ENCODE measurements at regions not wholly inside any gene's neighbourhood (a gene's known extent, or its start where the extent isn't known, plus 50 kb on each side); places are given as distances from the start of the nearest gene placed in this dataset.

DNA sequence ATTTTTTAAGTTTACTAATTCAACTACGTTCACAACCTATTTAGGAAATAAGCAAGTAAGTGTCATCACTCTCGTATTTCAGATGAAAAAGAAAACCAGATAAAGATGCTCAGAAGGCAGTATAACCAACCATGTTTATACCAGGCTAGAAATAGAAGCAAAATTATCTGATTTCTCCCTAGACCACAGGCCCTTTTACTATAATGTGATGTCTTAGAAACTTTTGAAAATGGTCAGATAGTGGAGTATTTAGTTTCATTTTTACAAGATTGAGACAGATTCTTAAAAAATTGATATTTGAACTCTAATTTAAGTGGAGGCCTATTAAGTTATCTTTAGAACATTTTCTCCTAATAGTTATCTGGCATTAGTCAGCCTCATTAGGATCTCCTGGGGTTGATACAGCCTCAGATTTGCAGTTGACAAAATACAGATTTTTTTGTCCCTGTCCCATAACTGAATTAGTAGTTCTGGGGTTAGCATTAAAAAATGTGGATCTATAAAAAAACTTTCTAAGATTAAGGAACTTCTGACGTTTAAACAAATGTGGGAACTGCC lies 818.7 kb upstream of the PCDH9 start:
- TF ChIP-seq CTCF (IDR thresholded peaks at IDR 0.05), result no peak
- no peak for TF ChIP-seq POLR2A (IDR thresholded peaks at IDR 0.05)
